ENCODE measurements at regions not wholly inside any gene's neighbourhood (a gene's known extent, or its start where the extent isn't known, plus 50 kb on each side); places are given as distances from the start of the nearest gene placed in this dataset.
"Not testable (repeated sequence)": the region's sequence is repeated elsewhere in the genome, so short reads cannot be mapped to it uniquely, and the experiment has no call there.

DNA sequence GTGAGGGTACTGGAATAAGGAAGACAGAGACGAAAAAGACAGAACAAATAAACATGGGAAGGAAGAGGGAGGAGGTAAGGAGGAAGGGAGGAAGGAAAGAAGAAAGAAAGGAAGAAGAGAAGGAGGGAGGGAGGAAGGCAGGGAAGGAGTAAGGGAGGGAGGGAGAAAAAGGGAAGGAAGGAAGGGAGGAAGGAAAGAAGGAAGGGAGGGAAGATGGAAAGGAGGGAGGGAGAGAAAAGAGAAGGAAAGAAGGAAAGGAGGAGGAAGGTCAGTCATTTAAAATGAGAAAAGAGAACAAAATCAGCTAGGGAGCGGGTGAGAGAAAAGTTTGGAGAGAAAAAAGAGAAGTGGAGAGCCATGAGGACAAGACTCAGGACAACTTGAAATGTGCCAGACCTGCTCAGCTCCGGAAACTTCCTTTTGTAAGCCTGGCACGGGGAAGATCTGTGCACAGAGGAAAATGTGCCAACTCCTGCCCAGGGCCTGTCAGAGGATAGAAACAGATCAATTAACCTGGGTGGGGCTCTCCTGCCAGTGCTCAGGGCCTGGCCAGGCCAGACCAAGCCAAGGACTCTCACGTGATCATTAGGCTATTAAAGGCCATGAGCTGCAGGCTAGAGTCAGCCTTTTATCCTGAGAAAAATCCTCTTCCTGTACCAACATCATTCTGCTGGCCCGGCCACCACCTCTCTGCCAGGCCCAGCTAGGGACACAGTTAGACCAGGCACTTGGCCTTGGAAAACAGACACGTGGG lies 50.1 kb upstream of the BCL6 start:
- no peak for DNase-seq (ENCODE audit: low spot score)

DNA sequence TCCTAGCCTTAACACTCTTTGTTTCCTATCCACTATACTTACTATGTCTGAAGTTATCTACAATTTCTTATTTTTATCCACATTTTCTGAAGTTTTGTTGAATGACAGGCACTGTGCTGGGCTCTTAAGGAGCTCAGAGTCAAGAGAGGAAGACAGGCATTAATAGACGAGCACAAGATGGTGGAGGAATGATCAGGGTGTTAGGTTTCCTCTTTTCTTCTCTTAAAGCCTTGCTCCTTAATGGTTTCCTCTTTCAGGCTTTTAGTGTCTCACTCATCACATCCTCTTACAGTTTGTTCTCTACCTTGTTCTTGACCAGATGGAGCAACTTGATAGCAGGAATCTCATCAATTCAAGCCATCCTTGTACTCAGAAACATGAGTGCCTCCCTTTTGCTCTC lies 52.9 kb upstream of the BCL6 start:
- no peak for DNase-seq (ENCODE audit: low spot score)

DNA sequence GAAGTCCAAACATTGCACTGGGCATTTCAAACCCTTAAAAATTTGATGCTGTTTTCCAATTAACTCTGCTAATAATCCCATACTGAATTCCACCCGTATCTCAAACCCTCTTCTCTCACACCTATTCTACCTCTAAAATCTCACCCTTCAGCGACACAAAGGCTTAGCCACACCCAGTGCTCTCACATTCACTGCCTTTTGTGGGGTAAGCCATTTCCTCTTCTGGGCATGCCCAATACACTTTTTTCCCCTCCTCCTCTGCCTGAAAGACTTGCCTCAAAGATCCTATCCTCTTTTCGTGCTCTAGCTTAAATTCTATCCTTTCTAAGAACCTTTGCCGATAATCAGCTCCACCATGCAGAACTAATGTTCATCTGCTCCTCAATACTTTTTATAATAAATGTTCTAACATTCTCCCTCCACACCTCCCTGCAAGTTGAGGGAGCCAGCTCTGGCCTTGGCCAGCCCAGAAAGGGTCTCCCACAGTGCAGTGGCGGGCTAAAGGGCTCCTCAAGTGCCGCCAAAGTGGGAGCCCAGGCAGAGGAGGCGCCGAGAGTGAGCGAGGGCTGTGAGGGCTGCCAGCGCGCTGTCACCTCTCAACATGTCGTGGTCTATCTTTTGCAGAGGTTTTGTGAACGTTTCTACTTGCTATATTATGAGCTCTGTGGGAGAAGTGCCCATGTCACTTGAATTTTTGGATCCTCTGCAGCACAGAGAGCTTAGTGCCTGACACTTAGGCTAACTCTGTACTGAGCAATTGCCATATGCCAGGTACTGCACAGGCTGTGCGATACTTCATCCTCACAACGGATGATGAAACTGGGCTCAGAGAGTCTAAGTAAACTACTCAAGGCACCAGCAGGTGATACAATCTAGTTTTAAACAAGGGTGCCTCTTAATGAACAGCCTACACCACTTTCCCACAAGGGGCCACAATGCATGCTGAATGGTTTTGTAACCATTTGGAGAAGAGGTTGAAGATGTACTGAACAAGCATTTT lies 53.6 kb upstream of the BCL6 start:
- DNase-seq (ENCODE audit: low spot score), result peak; percentile 60

DNA sequence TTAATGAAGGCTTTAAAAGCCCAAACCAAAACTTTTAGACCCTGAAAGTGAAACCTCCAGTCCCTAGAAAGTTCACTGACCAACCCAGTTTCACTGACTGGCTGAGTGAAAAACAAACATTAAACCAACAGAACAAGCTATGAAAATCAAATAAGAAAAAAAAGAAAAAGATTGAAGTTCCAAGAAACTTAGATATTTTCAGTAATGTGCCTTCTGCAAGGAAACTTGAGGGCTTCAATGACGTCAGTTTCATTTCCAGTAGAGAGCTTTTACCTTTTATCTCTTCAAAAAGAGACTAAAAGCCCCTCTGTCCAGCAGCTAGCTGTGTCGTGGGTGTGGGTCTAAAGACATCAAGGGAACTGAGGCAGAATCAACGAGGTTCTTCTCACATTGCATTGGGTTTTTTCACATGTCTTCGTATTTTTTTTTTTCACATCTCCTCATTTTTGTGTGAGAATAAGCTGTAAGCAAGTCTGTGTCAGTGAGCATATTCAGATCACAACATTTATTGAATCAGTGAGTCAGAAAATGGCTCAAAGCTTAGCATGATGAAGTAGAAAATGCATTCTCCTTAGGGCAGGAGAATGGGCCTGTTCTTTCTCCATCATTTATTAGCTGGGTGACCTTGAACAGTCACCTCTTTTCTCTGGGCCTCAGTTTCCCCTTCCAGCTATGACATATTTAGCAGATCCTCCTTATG lies 54.8 kb upstream of the BCL6 start:
- peak; percentile 43 for DNase-seq (ENCODE audit: low spot score)

DNA sequence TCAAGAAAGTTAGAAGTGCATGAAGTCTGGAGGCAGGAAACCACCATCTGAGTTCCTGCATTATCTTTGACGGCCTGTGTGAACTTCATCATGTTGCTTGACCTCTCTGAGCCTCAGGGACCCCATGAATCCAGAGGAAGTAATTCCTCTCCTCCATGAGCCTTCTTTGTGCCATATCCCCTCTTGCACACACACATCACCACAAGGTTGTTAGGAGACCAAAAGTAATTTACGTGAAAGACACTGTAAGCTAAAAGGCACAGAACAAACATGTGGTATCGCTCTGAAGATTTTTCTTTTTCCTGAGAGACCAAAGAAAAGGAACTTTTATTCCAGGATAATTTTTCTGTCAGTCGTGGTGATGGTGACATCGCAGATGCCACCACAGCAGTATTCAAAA lies 55.9 kb upstream of the BCL6 start:
- no peak for DNase-seq (ENCODE audit: low spot score)

DNA sequence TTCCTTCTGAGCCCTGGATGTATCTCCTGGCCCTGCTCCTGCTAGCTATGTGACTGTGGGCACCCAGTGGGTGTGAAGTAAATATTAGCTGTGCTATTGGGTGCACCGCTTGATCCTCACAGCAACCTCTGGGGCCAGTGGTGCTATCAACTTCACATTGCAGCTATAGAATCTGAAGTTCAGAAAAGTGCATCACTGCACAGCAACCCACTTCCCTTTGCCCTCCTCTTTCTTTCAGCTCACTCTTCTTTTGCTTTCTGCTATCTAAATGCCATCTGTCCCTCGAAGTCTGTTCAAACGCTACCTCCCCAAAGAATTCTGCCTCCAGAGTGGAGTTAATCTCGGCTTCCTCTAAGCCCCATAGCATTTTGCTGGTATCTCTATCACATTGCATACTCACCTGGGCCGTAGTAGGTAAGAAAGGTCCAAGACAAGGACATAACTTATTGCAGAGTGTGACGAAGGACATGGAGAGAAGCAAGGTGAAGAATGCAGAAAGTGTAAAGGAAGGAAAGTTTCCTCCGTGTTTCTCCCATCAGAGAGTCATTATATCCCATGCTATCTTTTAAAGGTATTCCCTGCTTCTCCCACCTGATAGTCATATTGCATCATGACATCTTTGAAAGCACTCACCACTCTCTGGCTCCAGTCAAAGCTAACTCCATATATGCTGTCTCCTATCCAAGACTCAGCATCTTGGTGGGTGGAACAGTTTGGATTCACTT lies 57.1 kb upstream of the BCL6 start:
- DNase-seq (ENCODE audit: low spot score), result no peak

DNA sequence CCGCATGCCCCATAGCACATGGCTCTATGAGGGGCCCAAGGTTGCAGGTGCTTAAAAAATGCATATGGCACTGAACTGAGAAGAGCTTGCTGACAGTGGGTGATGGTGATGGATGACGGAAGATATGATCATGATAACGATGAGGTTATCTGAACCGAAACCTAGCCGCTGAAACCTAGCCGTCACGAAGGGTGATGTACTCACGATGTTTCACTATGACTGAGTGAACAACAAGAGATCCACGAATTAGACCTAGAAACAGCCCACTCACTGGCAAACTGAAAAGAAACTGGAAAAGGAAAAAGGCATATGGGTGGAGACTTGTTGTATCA lies 57.6 kb upstream of the BCL6 start:
- DNase-seq (ENCODE audit: low spot score), result peak; percentile 63

DNA sequence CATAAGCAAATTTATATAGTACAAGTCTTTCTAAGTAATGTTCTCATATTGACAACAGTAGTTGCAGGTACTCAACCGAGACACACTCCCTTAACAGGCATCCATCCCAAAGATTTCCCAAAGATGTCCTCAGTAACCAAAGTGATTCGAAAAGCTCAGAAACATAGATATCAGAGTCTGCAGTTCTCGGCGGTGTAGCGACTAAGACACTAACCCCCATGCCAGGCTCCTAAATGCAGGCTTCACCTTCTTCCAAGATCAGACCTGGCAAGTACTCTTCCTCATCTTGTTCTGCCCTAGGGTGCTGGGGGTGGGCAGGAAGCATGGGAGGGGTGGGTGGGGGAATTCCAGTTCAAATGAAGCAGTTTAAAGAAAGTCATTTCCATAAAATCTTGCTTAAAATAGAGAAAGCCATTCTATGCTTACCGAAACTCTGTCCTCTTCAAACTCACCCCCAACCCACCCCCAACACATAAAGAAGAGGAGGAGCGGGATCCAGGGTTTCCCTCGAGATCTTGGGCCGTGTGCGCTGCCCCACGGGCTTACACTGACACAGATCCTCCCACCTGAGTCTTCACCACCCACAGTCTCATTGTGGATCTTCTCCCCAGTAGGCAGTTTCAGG lies 59.0 kb upstream of the BCL6 start:
- no peak for DNase-seq (ENCODE audit: low spot score)

DNA sequence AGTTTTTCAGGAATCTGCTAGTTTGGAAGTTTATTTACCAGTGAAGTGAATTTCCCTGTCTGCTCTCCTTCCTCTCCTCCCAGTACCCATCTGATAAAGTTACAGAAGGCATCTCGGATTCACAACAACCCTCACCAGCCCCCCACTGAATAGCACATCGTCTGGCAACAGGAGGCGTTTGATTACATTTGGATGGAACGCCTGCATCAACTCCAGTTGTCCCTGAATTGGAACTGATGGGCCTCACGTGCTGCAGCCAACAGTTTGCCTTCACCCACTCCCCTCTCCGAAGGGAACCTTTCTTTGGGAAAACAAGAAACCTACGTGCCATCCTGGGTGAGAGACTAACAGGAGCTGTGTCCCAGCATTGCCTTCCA lies 59.5 kb upstream of the BCL6 start:
- DNase-seq (ENCODE audit: low spot score), result no peak

DNA sequence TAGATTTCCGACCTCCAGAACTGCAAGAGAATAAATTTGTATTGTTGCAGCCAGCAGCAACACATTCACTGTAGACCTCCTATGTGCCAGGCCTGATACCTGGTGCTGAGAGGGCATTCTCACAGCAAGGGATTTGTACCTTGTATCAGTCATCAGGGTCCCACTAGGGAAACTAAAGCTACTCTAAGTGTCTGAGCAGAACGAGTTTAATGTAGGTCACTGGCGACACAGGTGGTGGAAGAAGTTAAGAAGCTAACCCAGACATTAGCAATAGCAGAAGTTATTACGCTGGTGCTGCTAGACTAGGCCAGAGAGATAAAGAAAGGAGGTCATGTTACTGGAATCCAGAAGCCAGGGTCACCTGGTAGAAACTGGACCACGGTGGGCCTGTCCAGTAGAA lies 60.5 kb upstream of the BCL6 start:
- no peak for DNase-seq (ENCODE audit: low spot score)

DNA sequence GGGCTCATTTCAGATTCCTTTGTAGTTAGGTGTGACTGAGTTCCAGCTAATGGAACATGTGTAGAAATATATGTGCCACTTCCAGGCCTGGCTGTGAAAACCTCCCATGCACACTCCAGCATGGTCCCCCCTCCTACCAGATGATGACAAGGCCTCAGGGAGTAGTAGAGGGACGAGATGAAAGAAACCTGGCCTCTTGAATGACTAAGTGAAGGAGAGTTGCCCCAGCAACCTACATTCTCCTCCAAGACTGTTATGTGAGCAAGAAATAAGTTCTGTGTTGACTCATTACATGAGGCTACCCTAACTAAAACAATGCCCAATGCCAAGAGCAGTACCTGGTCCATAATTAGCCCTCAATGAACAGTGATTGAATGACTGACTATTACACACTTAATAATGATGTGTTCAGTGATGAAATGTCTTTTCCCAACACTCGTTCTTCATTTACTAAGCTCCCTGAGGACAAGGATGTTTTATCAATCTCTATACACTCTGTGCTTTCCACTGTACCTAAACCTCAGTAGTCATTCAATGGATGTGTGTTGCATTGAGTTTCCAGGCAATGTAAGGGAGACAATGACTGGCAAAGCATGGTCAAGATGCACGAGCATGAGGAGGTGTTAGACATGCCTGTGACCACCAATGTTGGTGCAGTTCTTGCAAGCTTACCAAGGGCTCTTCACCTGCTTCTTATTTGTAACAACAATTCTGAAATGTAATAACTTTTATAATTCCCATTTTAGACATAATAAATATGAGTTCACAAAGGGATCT lies 62.0 kb upstream of the BCL6 start:
- peak; percentile 16 for DNase-seq (ENCODE audit: low spot score)

DNA sequence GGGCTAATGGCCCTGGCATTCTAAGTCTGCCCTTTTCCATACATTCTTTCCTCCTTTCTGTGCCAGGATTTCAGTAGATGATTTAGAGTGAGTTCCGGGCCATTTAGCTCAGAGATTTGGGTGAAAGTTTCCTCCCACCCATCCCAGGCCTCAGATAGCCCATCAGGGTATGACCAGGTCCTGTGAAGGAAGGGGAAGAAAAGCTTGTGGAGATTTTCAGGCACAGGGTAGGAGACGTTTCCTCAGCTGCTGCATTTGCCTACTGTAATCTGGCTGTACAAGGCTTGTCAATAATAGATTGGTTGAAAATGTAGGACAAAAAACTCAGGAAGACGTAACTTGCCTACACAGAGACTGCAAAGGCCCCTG lies 63.2 kb upstream of the BCL6 start:
- DNase-seq (ENCODE audit: low spot score), result no peak

DNA sequence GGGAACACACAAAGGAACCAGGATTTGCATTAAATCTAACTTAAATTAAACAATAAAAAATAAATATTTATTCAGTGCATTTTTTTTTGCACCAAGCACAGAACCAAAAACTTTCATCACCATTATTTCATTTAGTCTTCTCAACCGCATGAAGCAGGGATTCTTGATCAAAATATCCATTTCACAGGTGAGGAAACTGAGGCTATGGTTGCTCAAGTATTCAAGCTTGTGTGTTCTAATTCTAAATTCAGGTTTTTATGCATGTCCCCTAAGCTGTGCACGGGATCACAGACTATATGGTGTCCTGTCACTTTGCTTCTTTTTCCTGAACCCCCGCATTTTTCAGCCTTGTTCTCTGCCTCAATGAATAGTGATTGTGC lies 64.3 kb upstream of the BCL6 start:
- DNase-seq (ENCODE audit: low spot score), result no peak

DNA sequence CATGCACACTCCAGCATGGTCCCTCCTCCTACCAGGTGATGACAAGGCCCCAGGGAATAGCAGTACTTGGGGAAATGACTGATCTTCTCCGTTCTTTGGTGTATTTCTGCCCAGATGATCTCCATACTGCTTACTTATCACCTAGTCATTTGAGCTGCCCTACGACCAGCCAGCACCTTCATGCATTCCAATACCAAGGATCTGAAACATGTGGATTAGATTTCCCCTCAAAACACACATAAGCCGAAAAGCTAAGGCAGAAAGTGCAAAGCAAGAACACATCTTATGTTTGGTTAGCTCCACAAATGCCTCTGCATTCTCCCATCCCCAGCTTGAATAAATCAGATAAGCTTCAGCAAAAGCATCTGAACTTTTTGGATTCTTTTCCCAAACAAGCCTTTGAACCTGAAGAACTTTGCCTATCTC lies 64.8 kb upstream of the BCL6 start:
- DNase-seq (ENCODE audit: low spot score), result no peak

DNA sequence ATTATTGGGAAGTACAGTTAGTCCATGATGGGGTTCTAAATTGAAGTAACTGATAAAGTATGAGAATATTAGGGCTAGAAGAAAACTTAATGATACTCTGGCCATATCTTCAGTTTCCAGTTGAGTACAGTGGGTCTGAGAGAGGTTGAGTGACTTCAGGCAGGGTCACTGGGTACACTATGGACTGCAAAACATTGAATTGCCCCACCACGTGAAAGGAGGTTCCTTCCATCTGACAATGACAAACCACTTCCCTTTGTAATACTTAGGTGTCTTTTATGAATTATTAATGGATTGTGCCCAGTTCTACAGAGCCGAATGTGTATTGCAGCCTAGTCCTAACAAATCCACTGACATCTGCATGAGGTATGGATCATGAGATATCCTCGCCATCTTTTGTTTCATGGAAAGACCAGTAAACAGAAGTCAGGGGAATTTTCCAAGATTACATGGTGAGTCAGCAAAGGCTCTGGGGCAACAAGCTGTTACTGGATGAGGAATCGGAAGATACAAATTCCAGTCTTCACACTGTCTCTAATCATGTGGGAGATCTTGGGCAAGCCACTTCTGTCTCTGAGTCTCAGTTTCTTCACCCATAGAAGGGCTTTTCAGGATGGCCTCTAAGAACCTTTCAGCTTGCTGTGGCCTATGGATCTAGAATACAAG lies 66.5 kb upstream of the BCL6 start:
- DNase-seq (ENCODE audit: low spot score), result no peak

DNA sequence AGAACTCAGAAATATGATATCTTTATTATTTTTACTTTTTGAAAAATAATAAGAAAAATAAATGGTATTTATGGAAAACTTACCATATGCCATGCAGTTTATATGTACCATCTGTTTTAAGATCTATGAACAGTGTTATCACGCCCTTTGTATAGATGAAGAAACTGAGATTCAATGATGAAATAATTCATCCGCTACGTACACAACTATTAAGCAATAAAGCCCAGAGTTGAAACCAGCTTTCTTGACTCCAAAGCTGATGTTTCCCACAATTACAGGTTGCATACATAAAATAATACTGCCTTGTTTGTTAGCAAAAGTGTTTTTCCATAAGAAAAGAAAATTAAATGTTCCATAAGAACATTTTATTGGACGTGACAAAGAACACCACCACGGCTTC lies 67.2 kb upstream of the BCL6 start:
- DNase-seq (ENCODE audit: low spot score), result no peak

DNA sequence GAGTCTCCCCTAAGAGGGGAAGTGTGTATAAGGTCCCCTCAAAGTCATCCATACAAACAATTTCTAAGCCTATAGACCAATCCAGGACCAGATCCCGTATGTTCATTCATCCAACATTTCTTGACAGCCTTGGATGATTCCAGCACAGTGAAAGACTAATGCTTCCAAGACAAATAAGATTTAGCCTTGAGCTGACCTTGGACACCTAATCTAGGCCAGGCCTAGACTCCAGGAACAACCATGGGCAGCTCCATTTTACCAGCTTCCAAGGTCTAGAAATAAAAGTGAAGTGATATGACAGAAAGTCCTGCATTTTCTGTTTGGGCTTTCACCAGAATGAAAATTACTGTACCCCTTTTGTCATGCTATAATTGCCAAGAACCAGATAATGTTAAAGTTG lies 67.9 kb upstream of the BCL6 start:
- DNase-seq (ENCODE audit: low spot score), result no peak

DNA sequence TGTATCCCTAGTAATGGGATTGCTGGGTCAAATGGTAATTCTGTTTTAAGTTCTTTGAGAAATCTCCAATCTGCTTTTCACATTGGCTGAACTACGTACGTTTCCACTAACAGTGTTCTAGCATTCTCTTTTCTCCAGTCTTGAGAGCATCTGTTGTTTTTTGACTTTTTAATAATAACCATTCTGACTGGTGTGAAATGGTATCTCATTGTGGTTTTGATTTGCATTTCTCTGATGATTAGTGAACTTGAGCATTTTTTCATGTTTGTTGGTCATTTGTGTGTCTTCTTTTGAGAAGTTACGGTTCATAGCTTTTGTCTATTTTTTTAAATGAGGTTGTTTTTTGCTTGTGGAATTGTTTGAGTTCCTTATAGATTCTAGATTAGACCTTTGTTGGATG lies 72.5 kb upstream of the BCL6 start:
- not testable (repeated sequence) for DNase-seq (ENCODE audit: low spot score)

DNA sequence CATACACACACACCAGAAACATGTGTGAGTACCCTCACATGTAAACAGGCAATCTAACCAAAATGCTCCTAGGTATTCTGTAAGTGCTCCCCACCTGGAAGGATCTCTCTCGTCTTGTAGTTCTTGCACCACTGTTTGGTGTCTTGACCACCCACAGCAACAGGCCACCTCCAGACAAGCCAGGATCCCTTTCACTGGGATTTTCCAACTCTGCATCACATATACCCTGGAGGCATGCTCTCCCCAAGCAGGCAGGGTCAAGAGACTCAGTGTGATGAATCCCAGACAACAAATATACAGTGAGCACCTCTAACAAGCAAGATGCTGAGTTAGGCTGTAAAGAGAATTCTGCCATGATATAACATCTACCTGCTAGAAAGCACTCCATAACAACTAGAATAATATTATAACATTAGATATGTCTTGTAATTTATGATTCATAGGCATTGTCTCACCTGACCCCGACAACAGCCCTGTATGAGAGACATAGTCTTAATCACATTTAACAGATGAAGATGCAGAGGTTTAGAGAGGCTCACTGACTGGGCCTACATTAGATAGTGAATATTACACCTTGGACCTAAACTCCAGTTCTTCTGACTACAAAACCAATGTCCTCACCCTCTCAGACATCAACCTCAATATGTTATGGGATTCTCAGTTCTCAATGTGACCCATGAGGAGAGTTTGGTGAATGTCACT lies 76.5 kb upstream of the BCL6 start:
- no peak for DNase-seq (ENCODE audit: low spot score)

DNA sequence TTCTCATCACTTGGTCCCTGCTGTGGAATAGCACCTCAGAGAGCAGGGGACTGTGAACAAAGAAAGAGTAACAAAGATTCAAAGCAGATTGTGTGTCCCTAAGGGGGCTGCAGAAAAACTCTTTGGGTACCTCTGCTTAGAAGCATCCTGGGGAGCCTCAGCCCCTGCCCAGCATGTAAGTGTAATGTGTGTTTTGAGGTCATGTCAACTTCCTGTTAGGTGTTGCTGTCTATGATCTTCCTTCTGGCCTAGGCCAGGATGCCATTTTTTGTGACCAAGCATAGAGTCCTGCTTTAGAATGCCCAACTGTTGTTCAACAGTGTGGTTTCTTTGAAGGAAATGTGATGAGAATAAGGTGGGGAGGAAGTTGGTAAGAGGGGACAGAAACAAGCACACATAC lies 77.1 kb upstream of the BCL6 start:
- DNase-seq (ENCODE audit: low spot score), result no peak
